NB4 (cell line): ENCODE measurements at regions not wholly inside any gene's neighbourhood (a gene's known extent, or its start where the extent isn't known, plus 50 kb on each side); places are given as distances from the start of the nearest gene placed in this dataset.

Source experiments
- MYC ChIP-seq: IDR thresholded peaks from 2 replicates; pipeline ENCODE4 v1.6.1; 2011; ENCODE audit warnings: low read depth, low read length
- TF ChIP-seq, protein P1 (sequence below): IDR thresholded peaks from one replicate; pipeline ENCODE4 v1.5.1; 2012; ENCODE audit warnings: low read depth, low read length

DNA sequence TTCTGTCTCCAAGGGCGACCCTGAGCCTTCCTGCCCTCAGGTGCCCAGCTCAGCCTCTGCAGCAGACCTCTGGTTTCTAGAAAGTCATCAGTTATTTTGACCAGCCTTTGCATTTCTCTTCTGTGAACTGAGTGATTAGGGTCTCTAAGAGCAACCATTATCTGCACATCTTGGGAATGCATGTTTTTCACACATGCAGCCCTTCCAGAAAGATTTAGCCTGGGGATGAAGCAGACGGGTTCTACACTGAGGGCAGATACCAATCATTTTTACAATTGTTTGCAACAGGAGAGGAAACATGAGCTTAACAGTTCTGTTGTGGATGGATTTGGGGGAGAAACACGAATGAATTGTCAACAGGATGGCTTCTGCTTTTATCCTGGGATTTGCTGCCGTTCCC lies 90.1 kb upstream of the PITX1 start:
- no peak for TF ChIP-seq MYC
- TF ChIP-seq, protein P1, sequence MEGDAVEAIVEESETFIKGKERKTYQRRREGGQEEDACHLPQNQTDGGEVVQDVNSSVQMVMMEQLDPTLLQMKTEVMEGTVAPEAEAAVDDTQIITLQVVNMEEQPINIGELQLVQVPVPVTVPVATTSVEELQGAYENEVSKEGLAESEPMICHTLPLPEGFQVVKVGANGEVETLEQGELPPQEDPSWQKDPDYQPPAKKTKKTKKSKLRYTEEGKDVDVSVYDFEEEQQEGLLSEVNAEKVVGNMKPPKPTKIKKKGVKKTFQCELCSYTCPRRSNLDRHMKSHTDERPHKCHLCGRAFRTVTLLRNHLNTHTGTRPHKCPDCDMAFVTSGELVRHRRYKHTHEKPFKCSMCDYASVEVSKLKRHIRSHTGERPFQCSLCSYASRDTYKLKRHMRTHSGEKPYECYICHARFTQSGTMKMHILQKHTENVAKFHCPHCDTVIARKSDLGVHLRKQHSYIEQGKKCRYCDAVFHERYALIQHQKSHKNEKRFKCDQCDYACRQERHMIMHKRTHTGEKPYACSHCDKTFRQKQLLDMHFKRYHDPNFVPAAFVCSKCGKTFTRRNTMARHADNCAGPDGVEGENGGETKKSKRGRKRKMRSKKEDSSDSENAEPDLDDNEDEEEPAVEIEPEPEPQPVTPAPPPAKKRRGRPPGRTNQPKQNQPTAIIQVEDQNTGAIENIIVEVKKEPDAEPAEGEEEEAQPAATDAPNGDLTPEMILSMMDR: no peak
